GM18511 (cell line): ENCODE measurements at regions not wholly inside any gene's neighbourhood (a gene's known extent, or its start where the extent isn't known, plus 50 kb on each side); places are given as distances from the start of the nearest gene placed in this dataset.
"Not testable (repeated sequence)": the region's sequence is repeated elsewhere in the genome, so short reads cannot be mapped to it uniquely, and the experiment has no call there.

Experiments
- ATAC-seq: cut with Tn5 transposase; IDR thresholded peaks from one replicate; pipeline ENCODE4 v1.9.1; 2021; ENCODE audit warnings: mild to moderate bottlenecking, moderate library complexity; ENCODE audit not compliant: unreplicated experiment

GRCh38 chr9:111276431-111277128 lies 53.4 kb downstream of the OR2K2 start:
- ATAC-seq: no peak

GRCh38 chr9:111274737-111275136 lies 55.3 kb downstream of the OR2K2 start:
- no peak for ATAC-seq

- no peak for ATAC-seq
These were observed 57.4 kb downstream of the OR2K2 start for GRCh38 chr9:111272581-111272980.

GRCh38 chr9:111271481-111272080 lies 58.4 kb downstream of the OR2K2 start:
- no peak for ATAC-seq

GRCh38 chr9:111271047-111271446 lies 59.0 kb downstream of the OR2K2 start:
- ATAC-seq: no peak

- ATAC-seq: not testable (repeated sequence)
These were observed 64.0 kb downstream of the OR2K2 start for GRCh38 chr9:111266024-111266423.

GRCh38 chr9:111263116-111263515 lies 66.9 kb downstream of the OR2K2 start:
- no peak for ATAC-seq

GRCh38 chr9:111258875-111259271 lies 71.2 kb downstream of the OR2K2 start:
- ATAC-seq: no peak

GRCh38 chr9:111258209-111258874 lies 71.7 kb downstream of the OR2K2 start:
- ATAC-seq: no peak

- no peak for ATAC-seq
These were observed 76.1 kb downstream of the OR2K2 start for GRCh38 chr9:111253742-111254437.

- no peak for ATAC-seq
These were observed 78.9 kb downstream of the OR2K2 start for GRCh38 chr9:111250875-111251842.

GRCh38 chr9:111237447-111237846 lies 92.6 kb downstream of the OR2K2 start:
- no peak for ATAC-seq

GRCh38 chr9:111236332-111236731 lies 93.7 kb downstream of the OR2K2 start:
- ATAC-seq: no peak

- no peak for ATAC-seq
These were observed 96.1 kb downstream of the OR2K2 start for GRCh38 chr9:111233963-111234362.

- no peak for ATAC-seq
These were observed 96.8 kb downstream of the OR2K2 start for GRCh38 chr9:111232997-111233790.

- no peak for ATAC-seq
These were observed 98.0 kb downstream of the OR2K2 start for GRCh38 chr9:111231801-111232580.

GRCh38 chr9:111222757-111223156 lies 107.3 kb downstream of the OR2K2 start:
- ATAC-seq: no peak

- ATAC-seq: no peak
These were observed 117.2 kb downstream of the OR2K2 start for GRCh38 chr9:111212874-111213273.

- ATAC-seq: no peak
These were observed 131.1 kb downstream of the OR2K2 start for GRCh38 chr9:111198936-111199335.
